Endothelial cell of umbilical vein (primary cell): ENCODE measurements at regions not wholly inside any gene's neighbourhood (a gene's known extent, or its start where the extent isn't known, plus 50 kb on each side); places are given as distances from the start of the nearest gene placed in this dataset.

Source experiments
- BruUV-seq: library from RNA; stranded (reverse); fragments of 400-500 nt; replicated peaks from 2 replicates; lab custom pipeline; 2021; lab: Mats Ljungman, UMichigan
- CTCF ChIA-PET: fragments of 300-600, 350-600 bp; sonication (Branson Sonifier 250); formaldehyde crosslinking; loops from one replicate; lab custom pipeline; 2021; ENCODE audit warnings: antibody characterized with exemption, inconsistent platforms; lab: Charles Lee
- POLR2A ChIA-PET: fragments of 300-600, 350-600 bp; sonication (Branson Sonifier 250); formaldehyde crosslinking; loops from one replicate; lab custom pipeline; 2021; ENCODE audit warnings: antibody characterized with exemption, inconsistent platforms; lab: Charles Lee
- DNase-seq: peaks from one replicate; pipeline ENCODE4 v3.0.0-alpha.2; 2011; ENCODE audit warnings: low read depth, low spot score
- FAIRE-seq: peaks from 2 replicates; lab custom pipeline; 2011; peaks lifted over from hg19 to GRCh38; lab: Jason Lieb, UNC
- H2AFZ ChIP-seq: 2 replicates; pipeline ENCODE4 v1.6.0; 2012; ENCODE audit warnings: low read depth, low read length, control low read depth, inconsistent platforms
- H3K27ac ChIP-seq: 2 replicates; pipeline ENCODE4 v1.5.1; 2011; ENCODE audit warnings: low read depth, mild to moderate bottlenecking, control low read depth, low read length, moderate library complexity; ENCODE audit not compliant: insufficient read depth
- H3K27me3 ChIP-seq, 2 experiments: 2 replicates each; pipeline versions ENCODE4 v1.6.0 to v1.6.1; 2011; ENCODE audit warnings: low read length in 2 of 2, mixed read lengths in 1 of 2; ENCODE audit not compliant: control insufficient read depth in 2 of 2, insufficient read depth in 2 of 2
- H3K36me3 ChIP-seq, 2 experiments: 2 replicates in 1 of 2; 3 replicates in 1 of 2; pipeline ENCODE4 v1.5.1; 2011; ENCODE audit warnings: low read length in 2 of 2, mild to moderate bottlenecking in 1 of 2, moderate library complexity in 1 of 2; ENCODE audit not compliant: control insufficient read depth in 2 of 2, insufficient read depth in 2 of 2; ENCODE audit errors: extremely low read depth in 1 of 2
- H3K4me1 ChIP-seq: 3 replicates; pipeline ENCODE4 v1.5.1; 2011; ENCODE audit warnings: mild to moderate bottlenecking, low read length; ENCODE audit not compliant: control insufficient read depth, insufficient read depth; ENCODE audit errors: extremely low read depth
- H3K4me2 ChIP-seq: 2 replicates; pipeline ENCODE4 v1.6.1; 2011; ENCODE audit warnings: low read length, control low read depth, mixed read lengths; ENCODE audit not compliant: insufficient read depth
- H3K4me3 ChIP-seq, 3 experiments: fragments of 200-600 bp in 1 of 3; sonication (generic), shearing (Covaris generic) in 1 of 3; replicated peaks in 1 of 3; 2 replicates each; pipeline ENCODE4 v1.5.1; 2011 to 2016; ENCODE audit warnings: control low read depth in 3 of 3, low read length in 3 of 3, mild to moderate bottlenecking in 2 of 3, inconsistent platforms in 1 of 3, low read depth in 1 of 3, moderate library complexity in 1 of 3; ENCODE audit not compliant: insufficient read depth in 1 of 3
- H3K79me2 ChIP-seq: 2 replicates; pipeline ENCODE4 v1.6.0; 2012; ENCODE audit warnings: low read length, inconsistent platforms; ENCODE audit not compliant: control insufficient read depth, insufficient read depth
- H3K9ac ChIP-seq: replicated peaks from 2 replicates; pipeline ENCODE3; 2011; ENCODE audit warnings: low read length, control low read depth; ENCODE audit not compliant: insufficient read depth; ENCODE audit errors: extremely low read depth
- H3K9me1 ChIP-seq: replicated peaks from 3 replicates; pipeline ENCODE4 v1.6.0; 2011; ENCODE audit warnings: mild to moderate bottlenecking, low read length; ENCODE audit not compliant: control insufficient read depth, insufficient read depth; ENCODE audit errors: extremely low read depth
- H3K9me3 ChIP-seq: replicated peaks from 2 replicates; pipeline ENCODE4 v1.5.1; 2012; ENCODE audit warnings: low read length, inconsistent platforms; ENCODE audit not compliant: control insufficient read depth, insufficient read depth
- H4K20me1 ChIP-seq: replicated peaks from 2 replicates; pipeline ENCODE3; 2011; ENCODE audit warnings: mild to moderate bottlenecking, low read length; ENCODE audit not compliant: control insufficient read depth, insufficient read depth; ENCODE audit errors: extremely low read depth
- CTCF ChIP-seq, 2 donors: IDR thresholded peaks; 1 replicate in 1 of 2; 2 replicates in 1 of 2; pipeline ENCODE4 v1.5.1; 2011; ENCODE audit warnings: low read length in 2 of 2, mild to moderate bottlenecking in 2 of 2, moderate library complexity in 2 of 2, control low read depth in 1 of 2, inconsistent platforms in 1 of 2, low read depth in 1 of 2; ENCODE audit not compliant: insufficient read depth in 1 of 2; ENCODE audit errors: extremely low read depth in 1 of 2
- EZH2 ChIP-seq: IDR thresholded peaks from 2 replicates; pipeline ENCODE4 v1.6.1; 2012; ENCODE audit warnings: borderline replicate concordance, low read depth, mild to moderate bottlenecking, moderate library complexity, low read length, inconsistent platforms; ENCODE audit not compliant: severe bottlenecking
- FOS ChIP-seq: IDR thresholded peaks from 2 replicates; pipeline ENCODE4 v1.6.1; 2011; ENCODE audit warnings: mild to moderate bottlenecking, low read length, moderate library complexity, borderline replicate concordance; ENCODE audit not compliant: insufficient read depth
- GATA2 ChIP-seq: IDR thresholded peaks from 2 replicates; pipeline ENCODE4 v1.7.0; 2011; ENCODE audit warnings: low read depth, mild to moderate bottlenecking, moderate library complexity, mixed read lengths, low read length; ENCODE audit not compliant: insufficient read length, insufficient read depth
- JUN ChIP-seq: IDR thresholded peaks from 2 replicates; pipeline ENCODE4 v1.6.1; 2011; ENCODE audit warnings: borderline replicate concordance, low read depth; ENCODE audit not compliant: insufficient read length, insufficient read depth
- MYC ChIP-seq: IDR thresholded peaks from one replicate; pipeline ENCODE4 v1.6.1; 2011; ENCODE audit warnings: mild to moderate bottlenecking, low read depth, low read length
- POLR2A ChIP-seq: IDR thresholded peaks from 2 replicates; pipeline ENCODE4 v1.6.1; 2012; ENCODE audit warnings: low read depth, mild to moderate bottlenecking, control low read depth, low read length
- POLR2AphosphoS5 ChIP-seq: IDR thresholded peaks from 2 replicates; pipeline ENCODE4 v1.6.1; 2012; ENCODE audit warnings: low read depth, mild to moderate bottlenecking, control low read depth, low read length, moderate library complexity; ENCODE audit not compliant: insufficient read depth
- dilution Hi-C: fragments of 300-500 bp; cut with MboI; formaldehyde crosslinking; loops from one replicate; pipeline ENCODE4 v1.15.0; 2019; ENCODE audit warnings: low sequenced_read_pairs; ENCODE audit not compliant: extremely low pct_ligation_motif_present
- intact Hi-C: fragments of 100-400 bp; cut with micrococcal nuclease; formaldehyde crosslinking; loops from one replicate; pipeline ENCODE4 v1.10.0; 2022
- TF ChIP-seq, protein P1 (sequence below): IDR thresholded peaks from 2 replicates; pipeline ENCODE4 v1.6.1; 2011; ENCODE audit not compliant: insufficient read depth, insufficient read length

DNA sequence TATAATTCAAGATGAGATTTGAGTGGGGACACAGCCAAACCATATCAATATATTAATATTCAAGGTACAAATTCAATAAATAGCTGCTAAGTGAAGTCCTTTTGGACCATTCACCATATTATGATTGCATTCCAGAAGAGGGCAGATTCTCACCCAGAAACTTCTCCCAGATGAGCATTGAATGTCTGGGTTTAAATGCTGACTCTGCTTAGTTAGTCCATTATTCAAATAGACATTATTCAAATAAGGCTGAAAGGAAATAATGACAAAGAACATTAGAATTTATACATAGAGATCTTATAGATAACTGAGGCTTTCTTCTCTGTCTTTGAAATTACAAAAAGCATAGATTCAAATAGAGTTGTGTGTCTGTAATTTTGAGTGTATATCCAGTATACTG lies 579.4 kb upstream of the SLC8A1 start:
- FAIRE-seq (no peak), DNase-seq (no peak)
- TF ChIP-seq CTCF (IDR thresholded peaks at IDR 0.05; ENCODE audit: extremely low read depth in 1 of 2, insufficient read depth in 1 of 2, low read depth in 1 of 2, low read length in 2 of 2) (no peak), JUN (no peak), POLR2AphosphoS5 (no peak), POLR2A (no peak), MYC (no peak), EZH2 (no peak), FOS (no peak), GATA2 (no peak)
- TF ChIP-seq, protein P1, sequence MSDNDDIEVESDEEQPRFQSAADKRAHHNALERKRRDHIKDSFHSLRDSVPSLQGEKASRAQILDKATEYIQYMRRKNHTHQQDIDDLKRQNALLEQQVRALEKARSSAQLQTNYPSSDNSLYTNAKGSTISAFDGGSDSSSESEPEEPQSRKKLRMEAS, result no peak
- no peak overlapping the region for H3K4me3 ChIP-seq
- no peak overlapping the region for H3K4me2 ChIP-seq
- dilution Hi-C loops (no loop called here), intact Hi-C loops (loop anchor here (5.0 to 10.0 kb wide), 2 partner anchors 374 to 676 kb away; no protein-coding TSS in a partner anchor)
- H4K20me1 ChIP-seq, result no peaks in the 10 kb centered on the region
- H3K79me2 ChIP-seq, result no peaks in the 10 kb centered on the region
- no peaks in the 10 kb centered on the region for H3K9me3 ChIP-seq
- no peaks in the 10 kb centered on the region for H3K36me3 ChIP-seq
- H3K4me1 ChIP-seq, result no peaks in the 10 kb centered on the region
- no peaks in the 10 kb centered on the region for H3K27me3 ChIP-seq
- ChIA-PET POLR2A (no interaction called here), CTCF (interaction anchor here (0.6 to 1.7 kb wide), 3 partner anchors 15 to 369 kb away, joined by 3 to 6 read pairs (median 3); no protein-coding TSS in a partner anchor)
- no peak overlapping the region for H3K27ac ChIP-seq
- BruUV-seq, result no TSS peak
- H3K9ac ChIP-seq, result no peak overlapping the region
- H2AFZ ChIP-seq, result no peak overlapping the region
- no peaks in the 10 kb centered on the region for H3K9me1 ChIP-seq
